ENCODE measurements at regions not wholly inside any gene's neighbourhood (a gene's known extent, or its start where the extent isn't known, plus 50 kb on each side); places are given as distances from the start of the nearest gene placed in this dataset.

DNA sequence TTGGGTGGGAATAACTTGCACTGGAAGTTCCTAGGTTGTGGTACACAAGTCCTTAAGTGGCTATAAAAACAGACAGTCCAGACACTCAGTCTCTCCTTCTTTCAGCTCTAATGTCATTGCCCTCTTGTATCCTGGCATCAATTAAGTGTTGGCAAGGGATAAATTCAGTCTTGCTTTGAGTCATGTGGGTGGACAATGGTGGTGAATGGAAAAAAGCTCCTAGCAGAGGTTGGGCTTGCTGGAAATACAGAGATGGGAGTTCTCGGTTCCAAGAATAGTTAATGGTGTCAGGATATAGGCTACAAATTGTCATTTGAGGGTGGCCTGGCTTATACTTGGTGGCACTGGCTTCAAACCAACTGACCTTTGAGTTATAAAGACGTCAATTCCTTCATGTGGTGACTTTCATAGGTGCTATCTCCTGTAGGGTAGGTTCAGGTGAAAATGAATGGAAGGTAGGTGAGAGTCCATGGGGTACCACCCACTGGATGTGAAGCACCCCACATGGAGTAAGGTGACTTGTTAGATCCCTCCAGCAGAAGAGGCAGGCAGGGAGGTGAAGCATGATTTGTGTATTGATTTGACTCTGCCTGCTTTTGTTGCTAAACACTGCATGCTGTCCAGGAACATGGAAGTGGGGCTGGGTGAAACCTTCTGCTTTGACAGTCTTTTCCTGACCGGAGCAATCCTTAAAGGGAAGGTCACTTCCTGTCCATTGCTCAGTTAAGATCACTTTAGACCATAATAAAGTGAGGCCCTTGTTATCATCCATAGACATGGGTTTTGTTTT lies 102.0 kb downstream of the LACC1 start:
- DNase-seq (ENCODE audit: extremely low read depth, insufficient read length) = no peak
- TF ChIP-seq, protein P1, sequence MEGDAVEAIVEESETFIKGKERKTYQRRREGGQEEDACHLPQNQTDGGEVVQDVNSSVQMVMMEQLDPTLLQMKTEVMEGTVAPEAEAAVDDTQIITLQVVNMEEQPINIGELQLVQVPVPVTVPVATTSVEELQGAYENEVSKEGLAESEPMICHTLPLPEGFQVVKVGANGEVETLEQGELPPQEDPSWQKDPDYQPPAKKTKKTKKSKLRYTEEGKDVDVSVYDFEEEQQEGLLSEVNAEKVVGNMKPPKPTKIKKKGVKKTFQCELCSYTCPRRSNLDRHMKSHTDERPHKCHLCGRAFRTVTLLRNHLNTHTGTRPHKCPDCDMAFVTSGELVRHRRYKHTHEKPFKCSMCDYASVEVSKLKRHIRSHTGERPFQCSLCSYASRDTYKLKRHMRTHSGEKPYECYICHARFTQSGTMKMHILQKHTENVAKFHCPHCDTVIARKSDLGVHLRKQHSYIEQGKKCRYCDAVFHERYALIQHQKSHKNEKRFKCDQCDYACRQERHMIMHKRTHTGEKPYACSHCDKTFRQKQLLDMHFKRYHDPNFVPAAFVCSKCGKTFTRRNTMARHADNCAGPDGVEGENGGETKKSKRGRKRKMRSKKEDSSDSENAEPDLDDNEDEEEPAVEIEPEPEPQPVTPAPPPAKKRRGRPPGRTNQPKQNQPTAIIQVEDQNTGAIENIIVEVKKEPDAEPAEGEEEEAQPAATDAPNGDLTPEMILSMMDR (IDR thresholded peaks at IDR 0.05; ENCODE audit: insufficient read depth, low read length, poor library complexity, severe bottlenecking) = no peak
- Histone ChIP-seq H3K36me3 (ENCODE audit: control insufficient read depth, insufficient read depth, low read length) (no peaks in the 10 kb centered on the region), H3K4me3 (replicated peaks; ENCODE audit: low read depth, low read length) (no peak overlapping the region), H3K27me3 (replicated peaks; ENCODE audit: control insufficient read depth, insufficient read depth, low read length) (no peaks in the 10 kb centered on the region)

DNA sequence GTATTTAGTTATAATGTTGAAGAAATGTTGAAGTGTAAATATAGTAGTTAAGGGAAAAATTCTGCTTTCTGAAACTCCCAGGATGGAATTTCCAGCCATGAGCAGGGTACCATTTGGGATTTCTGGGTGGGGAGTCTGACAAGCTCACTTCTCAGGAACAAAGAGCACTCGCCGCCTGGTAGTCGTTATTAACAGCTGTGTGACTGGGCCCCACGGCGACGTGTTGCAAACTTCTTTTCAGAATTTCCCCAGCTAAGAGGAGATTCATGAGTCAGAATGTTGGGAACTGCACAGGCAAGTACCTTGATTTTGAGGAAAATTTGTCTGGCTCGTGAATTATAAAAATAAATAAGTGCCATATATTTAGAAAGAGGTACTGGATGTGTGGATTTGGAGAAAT lies 103.7 kb downstream of the LACC1 start:
- Histone ChIP-seq H3K4me3 (replicated peaks; ENCODE audit: low read depth, low read length) (no peak overlapping the region), H3K36me3 (ENCODE audit: control insufficient read depth, insufficient read depth, low read length) (no peaks in the 10 kb centered on the region), H3K27me3 (replicated peaks; ENCODE audit: control insufficient read depth, insufficient read depth, low read length) (no peaks in the 10 kb centered on the region)
- no peak for DNase-seq (ENCODE audit: extremely low read depth, insufficient read length)
- TF ChIP-seq, protein P1 (IDR thresholded peaks at IDR 0.05; ENCODE audit: insufficient read depth, low read length, poor library complexity, severe bottlenecking) = no peak

DNA sequence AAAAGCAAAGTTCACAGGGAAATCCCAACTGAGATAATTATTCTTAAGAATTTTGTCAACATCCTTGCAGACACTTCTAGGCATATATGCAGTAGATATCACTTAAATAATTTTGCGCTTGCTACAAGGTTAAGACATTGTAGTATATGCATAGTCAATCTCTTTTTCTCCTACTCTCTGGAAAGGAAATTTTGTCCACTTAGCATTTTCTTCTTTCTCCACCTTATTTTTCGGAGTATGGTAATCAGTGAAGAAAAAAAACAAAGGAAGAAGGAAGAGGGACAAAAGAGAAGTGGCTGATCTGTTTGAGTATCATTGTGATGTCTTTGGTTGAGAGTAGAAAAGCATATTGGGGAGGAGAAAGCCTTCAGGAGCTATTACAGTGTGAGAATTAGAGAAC lies 104.6 kb downstream of the LACC1 start:
- no peak for DNase-seq (ENCODE audit: extremely low read depth, insufficient read length)
- TF ChIP-seq, protein P1 (IDR thresholded peaks at IDR 0.05; ENCODE audit: insufficient read depth, low read length, poor library complexity, severe bottlenecking) = no peak
- H3K36me3 ChIP-seq (ENCODE audit: control insufficient read depth, insufficient read depth, low read length) = no peaks in the 10 kb centered on the region

DNA sequence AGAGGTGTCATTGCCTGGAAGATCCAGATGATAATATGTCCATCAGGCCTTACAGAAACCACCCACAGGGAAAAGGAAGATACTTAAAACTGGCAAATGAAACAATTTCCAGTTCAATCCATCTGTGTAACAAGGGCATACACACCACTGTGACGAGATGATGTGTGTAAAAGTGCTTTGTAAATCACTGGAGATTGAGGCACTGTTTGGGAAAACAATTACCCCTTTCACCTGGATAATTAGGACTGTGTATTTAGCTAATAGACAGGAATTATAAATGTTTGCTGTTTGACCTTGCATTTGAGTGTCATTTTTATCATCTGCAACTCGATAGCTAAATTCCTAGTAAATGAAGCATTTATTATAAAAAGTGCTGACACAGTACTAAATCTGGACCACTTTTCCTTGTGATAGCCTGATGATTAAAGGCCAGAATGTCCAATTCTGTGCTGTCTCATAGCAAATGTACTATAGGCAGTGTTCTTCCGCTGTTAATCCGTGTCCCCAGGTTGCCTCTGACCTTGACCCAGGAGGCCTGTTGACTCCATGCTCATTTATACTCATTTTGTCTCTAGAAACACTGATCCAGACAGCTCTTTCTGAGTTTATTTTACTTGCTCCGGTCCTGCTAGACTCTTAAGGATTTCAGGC lies 105.8 kb downstream of the LACC1 start:
- Histone ChIP-seq H3K36me3 (ENCODE audit: control insufficient read depth, insufficient read depth, low read length) (no peaks in the 10 kb centered on the region), H3K27me3 (replicated peaks; ENCODE audit: control insufficient read depth, insufficient read depth, low read length) (no peaks in the 10 kb centered on the region), H3K4me3 (replicated peaks; ENCODE audit: low read depth, low read length) (no peak overlapping the region)
- TF ChIP-seq, protein P1 (IDR thresholded peaks at IDR 0.05; ENCODE audit: insufficient read depth, low read length, poor library complexity, severe bottlenecking) = no peak
- DNase-seq (ENCODE audit: extremely low read depth, insufficient read length) = no peak

More for the DNA sequence above, 104.6 kb downstream of the LACC1 start:
- no peaks in the 10 kb centered on the region for H3K27me3 ChIP-seq (replicated peaks; ENCODE audit: control insufficient read depth, insufficient read depth, low read length)
- no peak overlapping the region for H3K4me3 ChIP-seq (replicated peaks; ENCODE audit: low read depth, low read length)

DNA sequence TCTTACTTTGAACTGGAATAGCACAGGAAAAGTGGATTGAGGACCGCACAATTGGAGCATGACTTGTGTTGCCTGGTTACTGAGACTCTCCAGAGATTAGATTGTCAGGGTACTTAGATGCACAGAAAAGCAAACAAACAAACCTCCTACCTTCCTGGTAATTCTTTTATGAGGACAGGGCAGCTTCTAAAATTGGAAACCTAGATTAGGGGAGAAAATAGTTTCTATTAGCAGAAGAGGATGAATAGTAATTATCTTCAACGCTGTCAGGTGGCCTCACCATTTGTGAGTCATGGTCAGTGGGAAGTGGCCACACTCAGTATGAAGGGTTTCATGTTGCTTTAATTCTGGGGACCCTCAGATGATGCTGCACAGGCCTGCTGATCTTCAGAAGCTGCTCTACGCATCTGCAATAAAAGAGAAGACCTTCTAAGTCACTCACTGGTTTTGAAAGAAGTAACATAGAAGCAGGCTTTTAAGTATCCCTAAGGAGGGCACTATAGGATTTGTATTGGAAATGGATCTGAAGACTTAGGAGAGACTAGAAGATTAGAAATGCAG lies 106.8 kb downstream of the LACC1 start:
- no peaks in the 10 kb centered on the region for H3K27me3 ChIP-seq (replicated peaks; ENCODE audit: control insufficient read depth, insufficient read depth, low read length)
- H3K36me3 ChIP-seq (ENCODE audit: control insufficient read depth, insufficient read depth, low read length) = no peaks in the 10 kb centered on the region
- no peak overlapping the region for H3K4me3 ChIP-seq (replicated peaks; ENCODE audit: low read depth, low read length)
- TF ChIP-seq, protein P1 (IDR thresholded peaks at IDR 0.05; ENCODE audit: insufficient read depth, low read length, poor library complexity, severe bottlenecking) = no peak
- DNase-seq (ENCODE audit: extremely low read depth, insufficient read length) = no peak

Measured in GM06990 (cell line).